HEK293T (cell line): ENCODE measurements at regions not wholly inside any gene's neighbourhood (a gene's known extent, or its start where the extent isn't known, plus 50 kb on each side); places are given as distances from the start of the nearest gene placed in this dataset.

ENCODE experiments used
- BHLHE40 ChIP-seq: fragments of 450-650 bp; IDR thresholded peaks from 2 replicates; pipeline ENCODE4 v1.6.1; 2016; ENCODE audit warnings: mild to moderate bottlenecking, moderate library complexity, borderline replicate concordance
- ELF4 ChIP-seq: fragments of 450-650 bp; IDR thresholded peaks from 2 replicates; pipeline ENCODE4 v1.6.1; 2017; ENCODE audit warnings: antibody characterized with exemption
- FOXK2 ChIP-seq: fragments of 450-650 bp; IDR thresholded peaks from 2 replicates; pipeline ENCODE4 v1.6.1; 2016; ENCODE audit warnings: mild to moderate bottlenecking
- FOXM1 ChIP-seq: fragments of 450-650 bp; IDR thresholded peaks from 2 replicates; pipeline ENCODE4 v1.6.1; 2017; ENCODE audit warnings: mild to moderate bottlenecking, borderline replicate concordance
- L3MBTL2 ChIP-seq: fragments of 450-650 bp; conservative IDR thresholded peaks from 2 replicates; pipeline ENCODE4 v1.6.1; 2016; ENCODE audit warnings: mild to moderate bottlenecking
- NFRKB ChIP-seq: fragments of 450-650 bp; IDR thresholded peaks from 2 replicates; pipeline ENCODE4 v1.6.1; 2016; ENCODE audit warnings: mild to moderate bottlenecking, moderate library complexity
- SP1 ChIP-seq: fragments of 450-650 bp; IDR thresholded peaks from 2 replicates; pipeline ENCODE4 v1.6.1; 2017
- SUZ12 ChIP-seq: fragments of 450-650 bp; IDR thresholded peaks from 2 replicates; pipeline ENCODE4 v1.6.1; 2016; ENCODE audit warnings: mild to moderate bottlenecking
- ZNF384 ChIP-seq: fragments of 450-650 bp; IDR thresholded peaks from 2 replicates; pipeline ENCODE4 v1.6.1; 2016

DNA sequence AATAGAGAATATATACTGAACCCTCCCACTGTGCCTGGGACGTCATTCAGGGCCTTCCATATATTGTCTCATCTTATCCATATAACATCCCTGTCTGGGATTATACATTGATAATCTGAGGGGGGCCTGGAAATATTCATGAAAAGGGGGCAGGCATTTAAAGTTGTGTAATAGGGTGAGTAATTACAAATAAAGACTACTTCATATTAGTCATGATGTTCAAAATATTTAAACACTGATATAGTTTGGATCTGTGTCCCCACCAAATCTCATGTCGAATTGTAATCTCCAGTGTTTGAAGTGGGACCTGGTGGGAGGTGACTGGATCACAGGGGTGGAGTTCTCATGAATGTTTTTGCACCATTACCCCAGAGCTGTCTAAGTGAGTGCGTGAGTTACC lies 97.8 kb downstream of the AQP9 start:
- no peak for TF ChIP-seq SP1
- no peak for TF ChIP-seq FOXK2
- no peak for TF ChIP-seq ELF4
- TF ChIP-seq BHLHE40, result no peak
- TF ChIP-seq ZNF384, result no peak
- TF ChIP-seq SUZ12, result no peak
- TF ChIP-seq FOXM1, result no peak
- no peak for TF ChIP-seq NFRKB
- TF ChIP-seq L3MBTL2, result no peak
